D721Med (cell line): ENCODE measurements at regions not wholly inside any gene's neighbourhood (a gene's known extent, or its start where the extent isn't known, plus 50 kb on each side); places are given as distances from the start of the nearest gene placed in this dataset.

Experiments
- DNase-seq: peaks from one replicate; pipeline ENCODE4 v3.0.0; 2011; ENCODE audit warnings: low spot score; ENCODE audit not compliant: insufficient read length
- FAIRE-seq: peaks from 2 replicates; lab custom pipeline; 2011; peaks lifted over from hg19 to GRCh38; lab: Jason Lieb, UNC
- CTCF ChIP-seq: IDR thresholded peaks from 2 replicates; pipeline ENCODE4 v1.5.1; 2012; ENCODE audit warnings: mild to moderate bottlenecking, control low read depth; ENCODE audit not compliant: insufficient read depth; ENCODE audit errors: missing control alignments

GRCh38 chr6:22827760-22828159, 258.4 kb downstream of the HDGFL1 start:
- no peak for FAIRE-seq

GRCh38 chr6:22828179-22829062, 259.1 kb downstream of the HDGFL1 start:
- peak; percentile 66 for TF ChIP-seq CTCF
- FAIRE-seq: no peak
- DNase-seq: no peak

More at GRCh38 chr6:22827760-22828159, 258.4 kb downstream of the HDGFL1 start:
- DNase-seq: no peak
- TF ChIP-seq CTCF: no peak

- DNase-seq (no peak), FAIRE-seq (no peak)
- TF ChIP-seq CTCF: no peak
Measured at GRCh38 chr6:22829070-22829469, 259.7 kb downstream of the HDGFL1 start.

- DNase-seq (no peak), FAIRE-seq (no peak)
- no peak for TF ChIP-seq CTCF
Measured at GRCh38 chr6:22830463-22830862, 261.1 kb downstream of the HDGFL1 start.

- no peak for TF ChIP-seq CTCF
- DNase-seq: no peak
- no peak for FAIRE-seq
Measured at GRCh38 chr6:22833191-22833590, 263.8 kb downstream of the HDGFL1 start.

GRCh38 chr6:22838345-22838744, 269.0 kb downstream of the HDGFL1 start:
- DNase-seq (no peak), FAIRE-seq (no peak)
- TF ChIP-seq CTCF: no peak

- no peak for DNase-seq
- no peak for TF ChIP-seq CTCF
- no peak for FAIRE-seq
Measured at GRCh38 chr6:22845467-22845866, 276.1 kb downstream of the HDGFL1 start.
